HepG2 (cell line): ENCODE measurements at regions not wholly inside any gene's neighbourhood (a gene's known extent, or its start where the extent isn't known, plus 50 kb on each side); places are given as distances from the start of the nearest gene placed in this dataset.

ENCODE experiments used
- ATAC-seq: fragments of 200-7000 bp; cut with Tn5 transposase; 3 replicates; pipeline ENCODE4 v1.9.1; 2020; ENCODE audit warnings: mild to moderate bottlenecking, moderate library complexity
- BruUV-seq: library from RNA; stranded (reverse); fragments of 400-500 nt; replicated peaks from 2 replicates; lab custom pipeline; 2021; lab: Mats Ljungman, UMichigan
- CTCF ChIA-PET: fragments of 300-600 bp; formaldehyde crosslinking; extraction: SDS; loops from one replicate; lab custom pipeline; 2021; ENCODE audit warnings: low total read pairs, inconsistent platforms, low intra/inter-chr PET ratio; lab: Yijun Ruan, JAX
- POLR2A ChIA-PET: fragments of 350-600 bp; sonication (Branson Sonifier 250); formaldehyde crosslinking; loops from one replicate; lab custom pipeline; 2020; ENCODE audit warnings: antibody characterized with exemption, inconsistent platforms; lab: Yijun Ruan, JAX
- DNase-seq: peaks from one replicate; pipeline ENCODE4 v3.0.0-alpha.2; 2015; ENCODE audit warnings: low spot score
- FAIRE-seq: peaks from 3 replicates; lab custom pipeline; 2011; peaks lifted over from hg19 to GRCh38; lab: Jason Lieb, UNC
- H2AFZ ChIP-seq: one replicate; pipeline ENCODE4 v1.6.1; 2011; ENCODE audit warnings: low read length, inconsistent platforms
- H3K27ac ChIP-seq: fragments of 300-600 bp; 3 replicates; pipeline ENCODE4 v1.8.0; 2011; ENCODE audit warnings: mixed run types, mild to moderate bottlenecking, mixed read lengths, low read length, inconsistent platforms; ENCODE audit not compliant: insufficient read depth; ENCODE audit errors: extremely low read length
- H3K27me3 ChIP-seq, 2 experiments: fragments of 200-600 bp in 1 of 2; 2 replicates in 1 of 2; 3 replicates in 1 of 2; pipeline versions ENCODE4 v1.6.0 to v1.8.0; 2011; ENCODE audit warnings: low read length in 2 of 2, mild to moderate bottlenecking in 2 of 2, moderate library complexity in 2 of 2, inconsistent platforms in 1 of 2; ENCODE audit not compliant: insufficient read depth in 2 of 2, control insufficient read depth in 1 of 2
- H3K36me3 ChIP-seq, 2 experiments: fragments of 200-600 bp in 1 of 2; replicated peaks in 1 of 2; 2 replicates in 1 of 2; 3 replicates in 1 of 2; pipeline versions ENCODE4 v1.5.1 to v1.8.0; 2011; ENCODE audit warnings: low read length in 2 of 2, inconsistent platforms in 1 of 2; ENCODE audit not compliant: insufficient read depth in 2 of 2, control insufficient read depth in 1 of 2
- H3K4me1 ChIP-seq: 2 replicates; pipeline ENCODE4 v1.5.1; 2012; ENCODE audit warnings: low read length, inconsistent platforms; ENCODE audit not compliant: insufficient read depth
- H3K4me2 ChIP-seq: 2 replicates; pipeline ENCODE4 v1.6.0; 2011; ENCODE audit warnings: low read depth, low read length, inconsistent platforms
- H3K4me3 ChIP-seq, 3 experiments: fragments of 200-600 bp in 1 of 3; sonication (generic), shearing (Covaris generic) in 1 of 3; replicated peaks in 1 of 3; 2 replicates each; pipeline ENCODE4 v1.5.1; 2011 to 2016; ENCODE audit warnings: low read length in 3 of 3, inconsistent platforms in 2 of 3, low read depth in 2 of 3, mild to moderate bottlenecking in 2 of 3, control low read depth in 1 of 3, mixed read lengths in 1 of 3; ENCODE audit not compliant: insufficient read depth in 1 of 3
- H3K79me2 ChIP-seq: one replicate; pipeline ENCODE4 v1.6.1; 2011; ENCODE audit warnings: low read length, inconsistent platforms; ENCODE audit not compliant: insufficient read depth
- H3K9ac ChIP-seq: 2 replicates; pipeline ENCODE4 v1.6.0; 2011; ENCODE audit warnings: mild to moderate bottlenecking, low read depth, low read length, inconsistent platforms; ENCODE audit not compliant: insufficient read depth
- H3K9me3 ChIP-seq: 2 replicates; pipeline ENCODE4 v1.5.1; 2012; ENCODE audit warnings: mild to moderate bottlenecking, low read length
- H4K20me1 ChIP-seq: 2 replicates; pipeline ENCODE4 v1.6.0; 2011; ENCODE audit warnings: inconsistent platforms, mild to moderate bottlenecking, low read length, moderate library complexity; ENCODE audit not compliant: insufficient read depth
- AGO1 ChIP-seq: fragments of 200-400 bp; formaldehyde crosslinking; IDR thresholded peaks from 2 replicates; pipeline ENCODE4 v1.6.1; 2017; ENCODE audit warnings: mild to moderate bottlenecking, low read depth, low read length, moderate library complexity; ENCODE audit not compliant: poor library complexity, severe bottlenecking
- ATF7 ChIP-seq, 2 experiments: fragments of 450-650 bp in 1 of 2; sonication (generic) in 1 of 2; formaldehyde crosslinking in 1 of 2; IDR thresholded peaks; 2 replicates each; pipeline versions ENCODE4 v1.4.0 to v1.6.1; 2016 to 2020; ENCODE audit warnings: antibody characterized with exemption in 1 of 2, mild to moderate bottlenecking in 1 of 2, missing genetic modification reagents in 1 of 2
- BORCS8-MEF2B ChIP-seq: sonication (generic); formaldehyde crosslinking; IDR thresholded peaks from 2 replicates; pipeline ENCODE4 v1.8.0; 2022; ENCODE audit warnings: mild to moderate bottlenecking, missing genetic modification reagents
- CC2D1A ChIP-seq: sonication (generic); formaldehyde crosslinking; IDR thresholded peaks from 2 replicates; pipeline ENCODE4 v1.8.1; 2023; ENCODE audit warnings: mild to moderate bottlenecking, missing genetic modification reagents
- ELF4 ChIP-seq: sonication (generic); formaldehyde crosslinking; IDR thresholded peaks from 2 replicates; pipeline ENCODE4 v1.5.0; 2020; ENCODE audit warnings: missing genetic modification reagents, mild to moderate bottlenecking, moderate library complexity, borderline replicate concordance
- ELK4 ChIP-seq: sonication (generic); formaldehyde crosslinking; IDR thresholded peaks from 2 replicates; pipeline ENCODE4 v1.9.0; 2021; ENCODE audit warnings: missing genetic modification reagents, borderline replicate concordance
- IRF1 ChIP-seq: sonication (generic); formaldehyde crosslinking; IDR thresholded peaks from 2 replicates; pipeline ENCODE4 v1.4.0; 2020; ENCODE audit warnings: low read depth, mild to moderate bottlenecking, missing genetic modification reagents
- SPEN ChIP-seq: sonication (generic); formaldehyde crosslinking; IDR thresholded peaks from 2 replicates; pipeline ENCODE4 v1.5.1; 2020; ENCODE audit warnings: low read depth, mild to moderate bottlenecking, missing genetic modification reagents
- THAP9 ChIP-seq: sonication (generic); formaldehyde crosslinking; IDR thresholded peaks from 2 replicates; pipeline ENCODE4; 2020; ENCODE audit warnings: missing genetic modification reagents, mild to moderate bottlenecking, borderline replicate concordance
- ZBTB43 ChIP-seq: sonication (generic); formaldehyde crosslinking; conservative IDR thresholded peaks from 2 replicates; pipeline ENCODE4 v1.4.0; 2020; ENCODE audit warnings: missing genetic modification reagents
- ZNF121 ChIP-seq: sonication (generic); formaldehyde crosslinking; IDR thresholded peaks from 2 replicates; pipeline ENCODE4 v1.5.0; 2020; ENCODE audit warnings: mild to moderate bottlenecking, missing genetic modification reagents
- ZNF292 ChIP-seq: sonication (generic); formaldehyde crosslinking; IDR thresholded peaks from 2 replicates; pipeline ENCODE4 v1.8.1; 2022; ENCODE audit warnings: mild to moderate bottlenecking, low read depth, missing genetic modification reagents, borderline replicate concordance
- ZNF558 ChIP-seq: sonication (generic); formaldehyde crosslinking; IDR thresholded peaks from 2 replicates; pipeline ENCODE4 v1.9.0; 2022; ENCODE audit warnings: mild to moderate bottlenecking, missing genetic modification reagents, borderline replicate concordance
- ZNF720 ChIP-seq: sonication (generic); formaldehyde crosslinking; IDR thresholded peaks from 2 replicates; pipeline ENCODE4 v1.4.0; 2020; ENCODE audit warnings: missing genetic modification reagents
- WGBS: methylation state at CpG from one replicate; pipeline ENCODE4 v1.1.6; 2017; ENCODE audit warnings: low lambda C conversion rate; 5-methylcytosine and 5-hydroxymethylcytosine counted together
- in situ Hi-C: cut with HindIII; loops from 2 replicates; pipeline ENCODE4 v1.10.0; 2017; ENCODE audit warnings: low pct_unique_long_range_greater_than_20kb; ENCODE audit not compliant: extremely low pct_ligation_motif_present
- intact Hi-C: fragments of 100-400 bp; cut with micrococcal nuclease; formaldehyde crosslinking; loops from one replicate; pipeline ENCODE4 v1.10.0; 2022; ENCODE audit not compliant: unreplicated experiment

- TF ChIP-seq CC2D1A (CRISPR knock-in tag), result no peak
Observed at GRCh38 chr13:107034236-107034872, 466.4 kb upstream of the ARGLU1 start (continued).

GRCh38 chr13:107031716-107032115, 463.8 kb upstream of the ARGLU1 start:
- Histone ChIP-seq H3K27me3 (no peaks in the 10 kb centered on the region), H3K36me3 (no peaks in the 10 kb centered on the region), H3K79me2 (no peaks in the 10 kb centered on the region), H4K20me1 (no peaks in the 10 kb centered on the region), H3K4me2 (no peak overlapping the region), H2AFZ (no peak overlapping the region), H3K4me3 (no peak overlapping the region), H3K27ac (no peak overlapping the region), H3K4me1 (no peaks in the 10 kb centered on the region), H3K9ac (no peak overlapping the region), H3K9me3 (peaks cover 7% of the 10 kb centered on the region; the same call in 1 of the 2 replicates)
- in situ Hi-C loops, result no loop called here
- ChIA-PET CTCF (no interaction called here), POLR2A (no interaction called here)
- TF ChIP-seq IRF1, result no peak
- TF ChIP-seq ZNF292, result no peak
- no peak for TF ChIP-seq ZNF558
- no peak for TF ChIP-seq THAP9 (CRISPR knock-in tag)
- no peak for TF ChIP-seq SPEN (CRISPR knock-in tag)
- no peak for TF ChIP-seq BORCS8-MEF2B (CRISPR knock-in tag)
- no peak for TF ChIP-seq ZNF720 (CRISPR knock-in tag)
- TF ChIP-seq ATF7 (IDR thresholded peaks at IDR 0.05), result no peak
- no peak for TF ChIP-seq ATF7 (CRISPR knock-in tag; IDR thresholded peaks at IDR 0.05)
- TF ChIP-seq AGO1, result no peak
- no peak for TF ChIP-seq ELK4 (CRISPR knock-in tag)
- no peak for TF ChIP-seq ZNF121
- no peak for TF ChIP-seq ZBTB43 (CRISPR knock-in tag)
- TF ChIP-seq CC2D1A (CRISPR knock-in tag), result no peak
- no peak for TF ChIP-seq ELF4 (CRISPR knock-in tag)
- BruUV-seq, result no TSS peak
- FAIRE-seq (no peak), DNase-seq (no peak), ATAC-seq (no peak)
- intact Hi-C loops, result no loop called here
- 1% methylated on average over 2 of the region's 2 CpGs for WGBS
